C4-2B (cell line): ENCODE measurements at regions not wholly inside any gene's neighbourhood (a gene's known extent, or its start where the extent isn't known, plus 50 kb on each side); places are given as distances from the start of the nearest gene placed in this dataset.

Source experiments
- ZFX ChIP-seq: fragments of 450-650 bp; IDR thresholded peaks from 2 replicates; pipeline ENCODE4 v1.6.1; 2017
- TF ChIP-seq, protein P1 (sequence below): fragments of 450-650 bp; conservative IDR thresholded peaks from 2 replicates; pipeline ENCODE4 v1.5.1; 2017; ENCODE audit warnings: mild to moderate bottlenecking

DNA sequence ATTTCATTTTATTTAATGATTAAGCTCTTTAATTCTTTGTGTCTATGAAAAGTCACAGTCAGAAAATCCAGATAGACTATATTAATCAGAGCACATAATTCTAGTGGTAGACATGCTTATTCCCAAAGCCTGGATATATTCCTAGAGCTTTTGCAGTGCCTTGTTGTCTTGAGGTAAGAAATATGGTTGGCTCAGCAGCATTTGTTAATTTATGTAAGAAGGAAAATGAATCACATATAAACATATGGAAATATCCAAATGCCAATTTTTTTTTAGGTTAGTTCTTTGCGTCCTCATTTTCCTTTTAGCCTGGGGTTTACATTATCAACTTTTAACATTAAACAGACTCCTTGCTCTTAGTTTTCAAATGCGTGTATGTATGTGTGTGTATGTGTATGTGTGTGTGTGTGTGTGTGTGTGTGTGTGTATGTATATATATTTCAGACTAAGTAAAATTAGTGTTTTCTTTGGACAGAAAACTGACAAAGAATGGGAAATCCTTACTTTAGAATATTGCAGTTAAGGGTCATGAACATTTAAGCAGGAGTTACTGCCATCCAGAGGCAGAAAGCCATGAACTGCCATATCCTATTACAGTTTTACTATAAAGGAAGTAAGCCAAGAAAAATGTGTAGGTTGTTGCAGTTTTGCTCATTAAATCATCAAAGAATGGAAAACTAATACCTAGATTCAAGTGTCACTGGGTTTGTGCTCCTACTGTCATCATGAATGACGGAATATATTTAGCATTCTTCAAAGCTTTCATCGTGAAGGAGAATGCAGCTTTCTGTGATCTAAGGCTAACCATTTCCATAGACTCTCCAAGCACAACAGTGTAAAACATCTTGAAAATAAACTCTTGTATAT, 477.1 kb upstream of the NR5A2 start:
- TF ChIP-seq, protein P1, sequence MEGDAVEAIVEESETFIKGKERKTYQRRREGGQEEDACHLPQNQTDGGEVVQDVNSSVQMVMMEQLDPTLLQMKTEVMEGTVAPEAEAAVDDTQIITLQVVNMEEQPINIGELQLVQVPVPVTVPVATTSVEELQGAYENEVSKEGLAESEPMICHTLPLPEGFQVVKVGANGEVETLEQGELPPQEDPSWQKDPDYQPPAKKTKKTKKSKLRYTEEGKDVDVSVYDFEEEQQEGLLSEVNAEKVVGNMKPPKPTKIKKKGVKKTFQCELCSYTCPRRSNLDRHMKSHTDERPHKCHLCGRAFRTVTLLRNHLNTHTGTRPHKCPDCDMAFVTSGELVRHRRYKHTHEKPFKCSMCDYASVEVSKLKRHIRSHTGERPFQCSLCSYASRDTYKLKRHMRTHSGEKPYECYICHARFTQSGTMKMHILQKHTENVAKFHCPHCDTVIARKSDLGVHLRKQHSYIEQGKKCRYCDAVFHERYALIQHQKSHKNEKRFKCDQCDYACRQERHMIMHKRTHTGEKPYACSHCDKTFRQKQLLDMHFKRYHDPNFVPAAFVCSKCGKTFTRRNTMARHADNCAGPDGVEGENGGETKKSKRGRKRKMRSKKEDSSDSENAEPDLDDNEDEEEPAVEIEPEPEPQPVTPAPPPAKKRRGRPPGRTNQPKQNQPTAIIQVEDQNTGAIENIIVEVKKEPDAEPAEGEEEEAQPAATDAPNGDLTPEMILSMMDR, result no peak
- no peak for TF ChIP-seq ZFX
